ENCODE measurements at regions not wholly inside any gene's neighbourhood (a gene's known extent, or its start where the extent isn't known, plus 50 kb on each side); places are given as distances from the start of the nearest gene placed in this dataset.

DNA sequence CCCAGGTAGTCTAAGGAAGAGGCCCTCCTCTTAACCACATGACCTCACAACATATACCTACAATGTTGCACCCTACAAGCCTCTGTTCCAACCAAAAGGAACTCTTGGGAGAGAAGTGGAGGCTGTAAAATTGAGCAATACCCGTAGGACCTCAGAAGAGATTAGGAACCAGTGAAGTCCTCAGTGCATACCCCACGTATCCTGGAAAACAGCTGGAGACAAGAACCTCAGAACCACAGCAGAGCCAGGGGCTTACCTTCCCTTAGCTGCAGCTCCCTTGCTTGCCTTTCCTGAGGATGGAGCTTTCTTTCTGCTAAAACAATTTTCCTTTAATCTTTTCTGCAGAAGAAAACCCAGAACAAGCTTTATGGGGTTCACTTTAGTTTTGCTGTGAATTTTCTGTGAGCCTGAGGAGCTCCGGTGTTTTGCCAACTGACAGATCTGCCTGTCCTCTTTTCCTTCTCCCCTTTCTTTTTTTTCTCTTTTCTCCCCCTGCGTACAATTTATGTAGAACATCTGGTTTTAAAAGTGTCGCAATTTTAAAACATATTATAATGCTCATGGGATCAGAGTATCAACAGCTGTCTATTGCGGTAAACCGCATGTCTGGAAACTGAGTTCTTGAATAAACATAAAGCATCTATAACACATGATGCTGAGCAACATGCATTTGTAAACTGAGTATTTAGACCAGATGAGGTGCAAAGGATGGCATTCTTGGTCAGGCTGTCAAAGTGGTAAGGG, 226.4 kb upstream of the MAF start:
- H3K36me3 ChIP-seq (replicated peaks in 1 of 2; ENCODE audit: control insufficient read depth in 2 of 2, insufficient read depth in 2 of 2, low read length in 2 of 2) = no peaks in the 10 kb centered on the region
- H3K9ac ChIP-seq (ENCODE audit: low read depth, low read length, poor library complexity) = no peak overlapping the region
- H2BK120ac ChIP-seq (ENCODE audit: low read depth, low read length) = no peak overlapping the region
- no peak overlapping the region for H3K14ac ChIP-seq (ENCODE audit: low read length)
- H4K8ac ChIP-seq (ENCODE audit: low read depth, low read length) = no peak overlapping the region
- H2BK12ac ChIP-seq (ENCODE audit: low read length) = no peak overlapping the region
- H3K4ac ChIP-seq (ENCODE audit: low read length) = no peak overlapping the region
- no peak overlapping the region for H3K18ac ChIP-seq (ENCODE audit: low read length)
- H3K23ac ChIP-seq (ENCODE audit: low read depth, low read length, poor library complexity) = no peak overlapping the region
- H3K27ac ChIP-seq (replicated peaks; ENCODE audit: low read length) = no peak overlapping the region
- peaks cover 0 to 2% (median 0%) of the 10 kb centered on the region in 3 experiments for H3K27me3 ChIP-seq (ENCODE audit: control insufficient read depth in 3 of 3, insufficient read depth in 3 of 3, low read depth in 1 of 3, low read length in 3 of 3)
- H2BK15ac ChIP-seq (ENCODE audit: low read length) = no peak overlapping the region
- no CpG with 5 or more reads among the region's 7 CpGs for WGBS, 2 donors (ENCODE audit: extremely low coverage in 2 of 2, insufficient read length in 2 of 2, insufficient replicate concordance in 1 of 2)
- no peak overlapping the region for H3K4me2 ChIP-seq (ENCODE audit: insufficient read depth, low read length, poor library complexity, severe bottlenecking)
- no peaks in the 10 kb centered on the region for H3K79me1 ChIP-seq (ENCODE audit: low read depth, low read length)
- no peaks in the 10 kb centered on the region for H3K9me3 ChIP-seq (replicated peaks in 1 of 2; ENCODE audit: control insufficient read depth in 2 of 2, insufficient read depth in 1 of 2, low read depth in 1 of 2, low read length in 2 of 2)
- H4K91ac ChIP-seq (ENCODE audit: low read depth, low read length, poor library complexity) = no peak overlapping the region
- no peak overlapping the region for H3K4me3 ChIP-seq (ENCODE audit: low read length in 2 of 2)
- no peak overlapping the region for H2AK5ac ChIP-seq (ENCODE audit: low read depth, low read length)
- H2BK5ac ChIP-seq (ENCODE audit: low read length) = no peak overlapping the region
- no peak overlapping the region for H2AFZ ChIP-seq (ENCODE audit: low read length)
- no peak for DNase-seq (ENCODE audit: low spot score)
- H3K4me1 ChIP-seq (ENCODE audit: control insufficient read depth in 2 of 2, insufficient read depth in 1 of 2, low read depth in 1 of 2, low read length in 2 of 2) = no peaks in the 10 kb centered on the region

DNA sequence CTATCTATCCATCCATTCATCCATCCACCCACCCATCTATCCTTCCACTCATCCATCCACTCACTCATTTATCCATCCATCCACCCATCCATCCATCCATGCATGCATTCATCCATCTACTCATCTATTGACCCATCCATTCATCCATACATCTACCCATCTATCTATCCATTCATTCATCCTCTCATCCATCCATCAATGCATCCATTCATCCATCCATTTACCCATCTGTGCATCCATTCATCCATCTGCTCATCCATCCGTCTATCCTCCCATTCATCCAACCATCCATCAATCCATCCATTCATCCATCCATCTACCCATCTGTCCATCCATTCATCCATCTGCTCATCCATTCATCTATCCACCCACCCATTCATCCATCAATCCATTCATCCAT, 224.5 kb upstream of the MAF start:
- no peak overlapping the region for H3K4me3 ChIP-seq (ENCODE audit: low read length in 2 of 2)
- no peak overlapping the region for H3K9ac ChIP-seq (ENCODE audit: low read depth, low read length, poor library complexity)
- H2AK5ac ChIP-seq (ENCODE audit: low read depth, low read length) = no peak overlapping the region
- WGBS, 2 donors (ENCODE audit: extremely low coverage in 2 of 2, insufficient read length in 2 of 2, insufficient replicate concordance in 1 of 2) = 83% methylated on average over 1 of the region's 1 CpG; no CpG with 5 or more reads in 1 of the 2 donors
- no peak overlapping the region for H2AFZ ChIP-seq (ENCODE audit: low read length)
- H4K91ac ChIP-seq (ENCODE audit: low read depth, low read length, poor library complexity) = no peak overlapping the region
- H3K4me1 ChIP-seq (ENCODE audit: control insufficient read depth in 2 of 2, insufficient read depth in 1 of 2, low read depth in 1 of 2, low read length in 2 of 2) = no peaks in the 10 kb centered on the region
- H3K27me3 ChIP-seq (ENCODE audit: control insufficient read depth in 3 of 3, insufficient read depth in 3 of 3, low read depth in 1 of 3, low read length in 3 of 3) = peaks cover 0 to 2% (median 0%) of the 10 kb centered on the region in 3 experiments
- no peaks in the 10 kb centered on the region for H3K79me1 ChIP-seq (ENCODE audit: low read depth, low read length)
- H2BK12ac ChIP-seq (ENCODE audit: low read length) = no peak overlapping the region
- no peak overlapping the region for H3K4me2 ChIP-seq (ENCODE audit: insufficient read depth, low read length, poor library complexity, severe bottlenecking)
- no peaks in the 10 kb centered on the region for H3K9me3 ChIP-seq (replicated peaks in 1 of 2; ENCODE audit: control insufficient read depth in 2 of 2, insufficient read depth in 1 of 2, low read depth in 1 of 2, low read length in 2 of 2)
- H3K18ac ChIP-seq (ENCODE audit: low read length) = no peak overlapping the region
- H4K8ac ChIP-seq (ENCODE audit: low read depth, low read length) = no peak overlapping the region
- H3K23ac ChIP-seq (ENCODE audit: low read depth, low read length, poor library complexity) = no peak overlapping the region
- H2BK5ac ChIP-seq (ENCODE audit: low read length) = no peak overlapping the region
- no peak overlapping the region for H2BK15ac ChIP-seq (ENCODE audit: low read length)
- no peak overlapping the region for H3K4ac ChIP-seq (ENCODE audit: low read length)
- no peak overlapping the region for H3K27ac ChIP-seq (replicated peaks; ENCODE audit: low read length)
- no peaks in the 10 kb centered on the region for H3K36me3 ChIP-seq (replicated peaks in 1 of 2; ENCODE audit: control insufficient read depth in 2 of 2, insufficient read depth in 2 of 2, low read length in 2 of 2)
- no peak for DNase-seq (ENCODE audit: low spot score)
- no peak overlapping the region for H2BK120ac ChIP-seq (ENCODE audit: low read depth, low read length)
- H3K14ac ChIP-seq (ENCODE audit: low read length) = no peak overlapping the region

DNA sequence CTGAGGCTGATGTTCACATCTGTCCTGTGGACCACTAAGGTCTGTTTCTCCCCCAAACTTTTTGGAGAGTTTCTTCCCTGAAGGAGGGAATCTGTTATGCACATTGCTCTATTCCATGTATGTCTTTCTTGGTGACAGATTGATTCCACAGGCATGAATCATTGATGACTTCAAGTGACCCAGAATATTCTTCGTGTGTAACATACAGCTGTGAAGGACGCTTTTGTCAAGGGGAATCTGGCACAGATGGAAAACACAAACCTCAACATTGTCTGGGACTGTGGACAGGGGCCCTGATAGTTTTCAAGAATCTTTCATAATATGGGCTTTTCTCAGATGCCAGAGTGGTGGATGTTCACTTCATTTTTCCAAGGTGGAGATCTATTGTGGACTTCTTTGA, 223.1 kb upstream of the MAF start:
- no peak overlapping the region for H3K27ac ChIP-seq (replicated peaks; ENCODE audit: low read length)
- no peak overlapping the region for H3K14ac ChIP-seq (ENCODE audit: low read length)
- no peak overlapping the region for H2BK12ac ChIP-seq (ENCODE audit: low read length)
- H3K4ac ChIP-seq (ENCODE audit: low read length) = no peak overlapping the region
- H2AK5ac ChIP-seq (ENCODE audit: low read depth, low read length) = no peak overlapping the region
- H3K18ac ChIP-seq (ENCODE audit: low read length) = no peak overlapping the region
- no peak overlapping the region for H4K8ac ChIP-seq (ENCODE audit: low read depth, low read length)
- no peak overlapping the region for H3K4me2 ChIP-seq (ENCODE audit: insufficient read depth, low read length, poor library complexity, severe bottlenecking)
- no peak overlapping the region for H2BK120ac ChIP-seq (ENCODE audit: low read depth, low read length)
- no peaks in the 10 kb centered on the region for H3K79me1 ChIP-seq (ENCODE audit: low read depth, low read length)
- no peak for DNase-seq (ENCODE audit: low spot score)
- H2BK5ac ChIP-seq (ENCODE audit: low read length) = no peak overlapping the region
- no peaks in the 10 kb centered on the region for H3K9me3 ChIP-seq (replicated peaks in 1 of 2; ENCODE audit: control insufficient read depth in 2 of 2, insufficient read depth in 1 of 2, low read depth in 1 of 2, low read length in 2 of 2)
- H3K4me1 ChIP-seq (ENCODE audit: control insufficient read depth in 2 of 2, insufficient read depth in 1 of 2, low read depth in 1 of 2, low read length in 2 of 2) = no peaks in the 10 kb centered on the region
- no peak overlapping the region for H3K9ac ChIP-seq (ENCODE audit: low read depth, low read length, poor library complexity)
- H4K91ac ChIP-seq (ENCODE audit: low read depth, low read length, poor library complexity) = no peak overlapping the region
- H3K36me3 ChIP-seq (replicated peaks in 1 of 2; ENCODE audit: control insufficient read depth in 2 of 2, insufficient read depth in 2 of 2, low read length in 2 of 2) = no peaks in the 10 kb centered on the region
- no peak overlapping the region for H3K4me3 ChIP-seq (ENCODE audit: low read length in 2 of 2)
- no CpG with 5 or more reads among the region's 2 CpGs for WGBS, 2 donors (ENCODE audit: extremely low coverage in 2 of 2, insufficient read length in 2 of 2, insufficient replicate concordance in 1 of 2)
- no peak overlapping the region for H2AFZ ChIP-seq (ENCODE audit: low read length)
- H3K27me3 ChIP-seq (ENCODE audit: control insufficient read depth in 3 of 3, insufficient read depth in 3 of 3, low read depth in 1 of 3, low read length in 3 of 3) = peaks cover 0 to 2% (median 0%) of the 10 kb centered on the region in 3 experiments
- no peak overlapping the region for H2BK15ac ChIP-seq (ENCODE audit: low read length)
- no peak overlapping the region for H3K23ac ChIP-seq (ENCODE audit: low read depth, low read length, poor library complexity)

DNA sequence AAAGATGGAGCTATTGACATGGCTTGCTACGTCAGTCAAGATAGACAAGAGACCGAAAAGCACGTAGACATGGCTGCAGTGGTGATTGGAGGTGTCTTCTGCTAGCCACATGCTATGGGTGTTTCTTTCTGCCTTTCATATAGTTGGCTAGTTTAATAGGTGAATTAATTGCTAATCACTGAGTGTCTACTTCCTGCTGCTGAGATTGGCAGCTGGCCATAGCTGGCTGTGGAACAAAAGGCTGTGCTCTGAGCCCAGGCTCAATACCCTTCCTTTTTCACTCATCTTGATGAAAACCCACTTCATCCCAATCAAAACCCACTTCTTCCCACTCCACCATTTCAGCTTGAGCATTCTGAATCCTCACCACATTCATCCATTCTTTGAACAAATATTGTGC, 221.4 kb upstream of the MAF start:
- no peak overlapping the region for H2BK15ac ChIP-seq (ENCODE audit: low read length)
- no peak overlapping the region for H2BK5ac ChIP-seq (ENCODE audit: low read length)
- no peak overlapping the region for H4K8ac ChIP-seq (ENCODE audit: low read depth, low read length)
- H3K27ac ChIP-seq (replicated peaks; ENCODE audit: low read length) = no peak overlapping the region
- H3K4me2 ChIP-seq (ENCODE audit: insufficient read depth, low read length, poor library complexity, severe bottlenecking) = no peak overlapping the region
- no CpG with 5 or more reads among the region's 3 CpGs for WGBS, 2 donors (ENCODE audit: extremely low coverage in 2 of 2, insufficient read length in 2 of 2, insufficient replicate concordance in 1 of 2)
- H2AK5ac ChIP-seq (ENCODE audit: low read depth, low read length) = no peak overlapping the region
- no peak overlapping the region for H3K14ac ChIP-seq (ENCODE audit: low read length)
- H4K91ac ChIP-seq (ENCODE audit: low read depth, low read length, poor library complexity) = no peak overlapping the region
- no peak overlapping the region for H2BK120ac ChIP-seq (ENCODE audit: low read depth, low read length)
- DNase-seq (ENCODE audit: low spot score) = no peak
- no peak overlapping the region for H2AFZ ChIP-seq (ENCODE audit: low read length)
- H3K9ac ChIP-seq (ENCODE audit: low read depth, low read length, poor library complexity) = no peak overlapping the region
- no peak overlapping the region for H3K4ac ChIP-seq (ENCODE audit: low read length)
- no peaks in the 10 kb centered on the region for H3K4me1 ChIP-seq (ENCODE audit: control insufficient read depth in 2 of 2, insufficient read depth in 1 of 2, low read depth in 1 of 2, low read length in 2 of 2)
- no peak overlapping the region for H3K4me3 ChIP-seq (ENCODE audit: low read length in 2 of 2)
- no peak overlapping the region for H3K18ac ChIP-seq (ENCODE audit: low read length)
- no peak overlapping the region for H2BK12ac ChIP-seq (ENCODE audit: low read length)
- peaks cover 0 to 2% (median 0%) of the 10 kb centered on the region in 3 experiments for H3K27me3 ChIP-seq (ENCODE audit: control insufficient read depth in 3 of 3, insufficient read depth in 3 of 3, low read depth in 1 of 3, low read length in 3 of 3)
- H3K36me3 ChIP-seq (replicated peaks in 1 of 2; ENCODE audit: control insufficient read depth in 2 of 2, insufficient read depth in 2 of 2, low read length in 2 of 2) = no peaks in the 10 kb centered on the region
- H3K23ac ChIP-seq (ENCODE audit: low read depth, low read length, poor library complexity) = no peak overlapping the region
- no peaks in the 10 kb centered on the region for H3K9me3 ChIP-seq (replicated peaks in 1 of 2; ENCODE audit: control insufficient read depth in 2 of 2, insufficient read depth in 1 of 2, low read depth in 1 of 2, low read length in 2 of 2)
- no peaks in the 10 kb centered on the region for H3K79me1 ChIP-seq (ENCODE audit: low read depth, low read length)

Data from neuronal stem cell (in vitro differentiated cells).